ENCODE measurements at regions not wholly inside any gene's neighbourhood (a gene's known extent, or its start where the extent isn't known, plus 50 kb on each side); places are given as distances from the start of the nearest gene placed in this dataset.

- H3K27me3 ChIP-seq (ENCODE audit: control insufficient read depth in 2 of 2, insufficient read depth in 2 of 2, low read length in 2 of 2) = no peaks in the 10 kb centered on the region
- in situ Hi-C loops (cut with MboI) (no loop called here), intact Hi-C loops (cut with micrococcal nuclease) (no loop called here)
- H3K4me1 ChIP-seq (replicated peaks in 1 of 2; ENCODE audit: control insufficient read depth in 2 of 2, insufficient read depth in 2 of 2, low read length in 2 of 2) = peaks cover 0 to 6% of the 10 kb centered on the region in 2 experiments; a peak in 2 of 5 replicates
- H3K9me3 ChIP-seq (replicated peaks; ENCODE audit: control insufficient read depth, insufficient read depth, low read depth, low read length) = no peaks in the 10 kb centered on the region
- H3K36me3 ChIP-seq (ENCODE audit: control insufficient read depth, insufficient read depth, low read length) = no peaks in the 10 kb centered on the region
- DNase-seq (ENCODE audit: extremely low read depth in 1 of 4, low spot score in 3 of 4) (no peak), FAIRE-seq (no peak), ATAC-seq (no peak)
- no peak overlapping the region for H3K27ac ChIP-seq (ENCODE audit: extremely low read depth, low read depth, low read length)
- no peak overlapping the region for H3K4me3 ChIP-seq
- TF ChIP-seq E4F1 (CRISPR knock-in tag; IDR thresholded peaks at IDR 0.05; ENCODE audit: borderline replicate concordance) = no peak
- no peak for TF ChIP-seq SMARCE1 (IDR thresholded peaks at IDR 0.05)
- no peak for TF ChIP-seq ZBTB49 (CRISPR knock-in tag; IDR thresholded peaks at IDR 0.05; ENCODE audit: borderline replicate concordance)
- ChIA-PET CTCF (ENCODE audit: low intra/inter-chr PET ratio) (no interaction called here), POLR2A (no interaction called here)
- H3K9me1 ChIP-seq (ENCODE audit: control insufficient read depth, insufficient read depth, low read length) = no peaks in the 10 kb centered on the region
- no peaks in the 10 kb centered on the region for H3K79me2 ChIP-seq (ENCODE audit: control insufficient read depth, insufficient read depth, low read length)
- no TSS peak for BruUV-seq (replicated peaks)
- no peak overlapping the region for H3K9ac ChIP-seq (ENCODE audit: insufficient read depth in 1 of 2, low read depth in 2 of 2, low read length in 2 of 2)
- H2AFZ ChIP-seq (ENCODE audit: low read depth, low read length) = no peak overlapping the region
- no peak overlapping the region for H3K4me2 ChIP-seq (ENCODE audit: insufficient read depth, low read length)
- 51% methylated on average over 9 of the region's 9 CpGs for WGBS (ENCODE audit: insufficient coverage, low coverage, missing lambda C conversion rate)
- H4K20me1 ChIP-seq (replicated peaks; ENCODE audit: control insufficient read depth, insufficient read depth, low read length) = no peaks in the 10 kb centered on the region
Observed at GRCh38 chr18:55953326-55953725, 365.3 kb upstream of the TCF4 start.
